ENCODE measurements at regions not wholly inside any gene's neighbourhood (a gene's known extent, or its start where the extent isn't known, plus 50 kb on each side); places are given as distances from the start of the nearest gene placed in this dataset.

DNA sequence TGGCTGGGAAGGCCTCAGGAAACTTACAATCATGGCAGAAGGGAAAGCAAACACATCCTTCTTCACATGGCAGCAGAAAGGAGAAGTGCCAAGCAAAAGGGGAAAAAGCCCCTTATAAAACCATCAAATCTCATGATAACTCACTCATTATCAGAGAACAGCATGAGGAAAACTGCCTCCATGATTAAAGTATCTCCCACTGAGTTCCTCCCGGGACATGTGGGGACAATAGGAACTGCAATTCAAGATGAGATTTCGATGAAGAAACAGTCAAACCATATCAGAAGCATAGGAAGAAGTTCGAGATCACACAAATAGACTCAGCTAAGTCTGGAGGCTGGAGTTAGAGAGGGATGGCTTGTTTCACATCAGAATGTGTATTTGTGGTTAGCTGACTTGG is 869.4 kb upstream of the PHF14 start:
- Histone ChIP-seq H3K27me3 (no peaks in the 10 kb centered on the region), H3K36me3 (no peaks in the 10 kb centered on the region), H3K4me1 (no peaks in the 10 kb centered on the region), H3K4me3 (no peak overlapping the region), H3K27ac (no peak overlapping the region), H3K9me3 (no peaks in the 10 kb centered on the region)
- no peak for TF ChIP-seq POLR2A (IDR thresholded peaks at IDR 0.05)
- no peak for TF ChIP-seq CTCF (IDR thresholded peaks at IDR 0.05)
- TF ChIP-seq POLR2AphosphoS5 (IDR thresholded peaks at IDR 0.05; ENCODE audit: insufficient read depth in 1 of 2, low read depth in 1 of 2): no peak
- intact Hi-C loops (cut with DNase I): no loop called here
- DNase-seq (ENCODE audit: extremely low spot score in 2 of 2): no peak

GRCh38 chr7:10106609-10107008 is 867.1 kb upstream of the PHF14 start:
- Histone ChIP-seq H3K36me3 (no peaks in the 10 kb centered on the region), H3K27me3 (no peaks in the 10 kb centered on the region), H3K27ac (no peak overlapping the region), H3K4me3 (no peak overlapping the region), H3K9me3 (no peaks in the 10 kb centered on the region), H3K4me1 (no peaks in the 10 kb centered on the region)
- no peak for TF ChIP-seq POLR2AphosphoS5 (IDR thresholded peaks at IDR 0.05; ENCODE audit: insufficient read depth in 1 of 2, low read depth in 1 of 2)
- intact Hi-C loops (cut with DNase I): no loop called here
- no peak for DNase-seq (ENCODE audit: extremely low spot score in 2 of 2)

DNA sequence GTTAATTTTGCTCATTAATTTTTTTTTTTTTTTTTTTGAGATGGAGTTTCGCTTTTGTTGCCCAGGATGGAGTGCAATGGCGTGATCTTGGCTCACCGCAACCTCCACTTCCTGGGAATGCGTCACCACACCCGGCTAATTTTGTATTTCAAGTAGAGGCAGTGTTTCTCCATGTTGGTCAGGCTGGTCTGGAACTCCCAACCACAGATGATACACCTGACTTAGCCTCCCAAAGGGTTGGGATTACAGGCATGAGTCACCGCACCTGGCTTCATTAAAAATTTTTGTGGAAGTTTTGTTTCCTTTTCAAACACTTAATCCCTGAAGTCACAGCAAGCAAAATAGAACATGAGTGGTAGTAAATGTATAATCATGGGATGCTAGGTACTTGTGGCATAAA is 857.2 kb upstream of the PHF14 start:
- no peak for TF ChIP-seq POLR2A (IDR thresholded peaks at IDR 0.05)
- TF ChIP-seq POLR2AphosphoS5 (IDR thresholded peaks at IDR 0.05; ENCODE audit: insufficient read depth in 1 of 2, low read depth in 1 of 2): no peak
- no peak for TF ChIP-seq CTCF (IDR thresholded peaks at IDR 0.05)
- H3K9me3 ChIP-seq: no peaks in the 10 kb centered on the region
- no peaks in the 10 kb centered on the region for H3K4me1 ChIP-seq
- H3K4me3 ChIP-seq: no peak overlapping the region
- no peak for DNase-seq (ENCODE audit: extremely low spot score in 2 of 2)
- H3K27ac ChIP-seq: no peak overlapping the region
- intact Hi-C loops (cut with DNase I): no loop called here
- no peaks in the 10 kb centered on the region for H3K36me3 ChIP-seq
- H3K27me3 ChIP-seq: no peaks in the 10 kb centered on the region

GRCh38 chr7:10117815-10118214 is 855.9 kb upstream of the PHF14 start:
- TF ChIP-seq POLR2AphosphoS5 (IDR thresholded peaks at IDR 0.05; ENCODE audit: insufficient read depth in 1 of 2, low read depth in 1 of 2) (no peak), CTCF (IDR thresholded peaks at IDR 0.05) (no peak), POLR2A (IDR thresholded peaks at IDR 0.05) (no peak)
- no peaks in the 10 kb centered on the region for H3K4me1 ChIP-seq
- DNase-seq (ENCODE audit: extremely low spot score in 2 of 2): no peak
- intact Hi-C loops (cut with DNase I): no loop called here
- no peak overlapping the region for H3K27ac ChIP-seq
- no peaks in the 10 kb centered on the region for H3K36me3 ChIP-seq
- no peak overlapping the region for H3K4me3 ChIP-seq
- H3K9me3 ChIP-seq: no peaks in the 10 kb centered on the region
- no peaks in the 10 kb centered on the region for H3K27me3 ChIP-seq

GRCh38 chr7:10120936-10121335 is 852.7 kb upstream of the PHF14 start:
- no peaks in the 10 kb centered on the region for H3K4me1 ChIP-seq
- H3K36me3 ChIP-seq: no peaks in the 10 kb centered on the region

More at GRCh38 chr7:10120936-10121335, 852.7 kb upstream of the PHF14 start:
- H3K9me3 ChIP-seq: no peaks in the 10 kb centered on the region
- DNase-seq (ENCODE audit: extremely low spot score in 2 of 2): no peak
- intact Hi-C loops (cut with DNase I): no loop called here
- no peak overlapping the region for H3K27ac ChIP-seq
- H3K4me3 ChIP-seq: no peak overlapping the region
- TF ChIP-seq CTCF (IDR thresholded peaks at IDR 0.05): no peak
- TF ChIP-seq POLR2AphosphoS5 (IDR thresholded peaks at IDR 0.05; ENCODE audit: insufficient read depth in 1 of 2, low read depth in 1 of 2): no peak
- no peak for TF ChIP-seq POLR2A (IDR thresholded peaks at IDR 0.05)
- no peaks in the 10 kb centered on the region for H3K27me3 ChIP-seq
